CD4-positive, alpha-beta memory T cell (primary cell): ENCODE measurements at regions not wholly inside any gene's neighbourhood (a gene's known extent, or its start where the extent isn't known, plus 50 kb on each side); places are given as distances from the start of the nearest gene placed in this dataset.
"Not testable (repeated sequence)": the region's sequence is repeated elsewhere in the genome, so short reads cannot be mapped to it uniquely, and the experiment has no call there.

Experiments
- CTCF ChIA-PET: fragments of 350-600 bp; sonication (Branson Sonifier 250); formaldehyde crosslinking; loops from one replicate; lab custom pipeline; 2021; ENCODE audit warnings: inconsistent platforms; ENCODE audit not compliant: partially characterized antibody; lab: Charles Lee
- POLR2A ChIA-PET: fragments of 350-600 bp; sonication (Branson Sonifier 250); formaldehyde crosslinking; loops from one replicate; lab custom pipeline; 2021; ENCODE audit not compliant: partially characterized antibody; lab: Charles Lee
- DNase-seq, 5 donors: peaks; one replicate each; pipeline versions ENCODE4 v3.0.0 to v3.0.0-alpha.2; 2020 to 2022; ENCODE audit warnings: mixed read lengths in 1 of 5
- H3K27ac ChIP-seq: one replicate; pipeline ENCODE4 v1.7.0; 2013; ENCODE audit warnings: low read depth, low read length
- H3K27me3 ChIP-seq: 2 replicates; pipeline ENCODE4 v1.7.0; 2013; ENCODE audit warnings: mild to moderate bottlenecking, low read length, moderate library complexity; ENCODE audit not compliant: insufficient read depth
- H3K36me3 ChIP-seq: 2 replicates; pipeline ENCODE4 v1.7.0; 2013; ENCODE audit warnings: mild to moderate bottlenecking, low read length, moderate library complexity; ENCODE audit not compliant: insufficient read depth
- H3K4me1 ChIP-seq: 2 replicates; pipeline ENCODE4 v1.7.0; 2013; ENCODE audit warnings: mild to moderate bottlenecking, low read length, moderate library complexity; ENCODE audit not compliant: insufficient read depth
- H3K4me3 ChIP-seq, 2 donors: one replicate each; pipeline ENCODE4 v1.7.0; 2013; ENCODE audit warnings: low read length in 2 of 2, mild to moderate bottlenecking in 1 of 2
- H3K9me3 ChIP-seq, 2 donors: one replicate each; pipeline ENCODE4 v1.7.0; 2013; ENCODE audit warnings: low read length in 2 of 2, control low read depth in 1 of 2; ENCODE audit not compliant: control insufficient read depth in 1 of 2
- H3K27ac Mint-ChIP-seq, 7 donors: one replicate each; pipeline ENCODE4 v1.8.0; 2020 to 2021; ENCODE audit warnings: mixed read lengths in 7 of 7, mild to moderate bottlenecking in 6 of 7, inconsistent platforms in 3 of 7, moderate library complexity in 3 of 7
- H3K27me3 Mint-ChIP-seq, 2 donors: one replicate each; pipeline ENCODE4 v1.8.0; 2020 to 2021; ENCODE audit warnings: mixed read lengths in 2 of 2
- H3K36me3 Mint-ChIP-seq, 2 donors: one replicate each; pipeline ENCODE4 v1.8.0; 2020 to 2021; ENCODE audit warnings: mixed read lengths in 2 of 2, inconsistent platforms in 1 of 2, mild to moderate bottlenecking in 1 of 2
- H3K4me1 Mint-ChIP-seq, 4 donors: one replicate each; pipeline ENCODE4 v1.8.0; 2020 to 2021; ENCODE audit warnings: mixed read lengths in 4 of 4, mild to moderate bottlenecking in 1 of 4
- H3K4me3 Mint-ChIP-seq, 8 donors: one replicate each; pipeline ENCODE4 v1.8.0; 2020 to 2021; ENCODE audit warnings: mixed read lengths in 8 of 8, mild to moderate bottlenecking in 7 of 8, moderate library complexity in 6 of 8, inconsistent platforms in 3 of 8
- H3K9me3 Mint-ChIP-seq, 8 donors: one replicate each; pipeline ENCODE4 v1.8.0; 2020 to 2021; ENCODE audit warnings: mixed read lengths in 8 of 8, mild to moderate bottlenecking in 5 of 8, inconsistent platforms in 3 of 8, moderate library complexity in 1 of 8
- intact Hi-C: fragments of 100-400 bp; cut with micrococcal nuclease; formaldehyde crosslinking; loops from one replicate; pipeline ENCODE4 v1.15.1; 2023

DNA sequence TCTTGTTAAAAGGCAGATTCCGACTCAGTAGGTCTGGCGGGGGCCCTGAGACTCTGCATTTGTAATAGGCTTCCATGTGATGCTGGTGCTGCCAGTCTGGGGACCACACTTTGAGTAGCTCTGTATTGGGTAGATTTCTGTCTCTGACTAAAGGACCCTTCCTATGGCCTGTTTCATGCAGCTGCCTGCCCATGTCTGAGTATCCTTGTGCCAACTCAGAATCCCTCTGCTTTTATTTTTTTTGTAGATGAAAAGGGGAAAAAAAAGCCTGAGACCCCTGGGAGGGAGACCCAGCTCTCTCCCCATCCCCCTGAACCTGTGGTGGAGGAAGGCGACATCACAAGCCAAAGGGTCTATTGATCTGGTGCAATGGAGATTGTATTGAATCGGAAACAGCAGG is 81.9 kb downstream of the EBLN2 start:
- H3K27ac Mint-ChIP-seq, result no peak overlapping the region
- POLR2A ChIA-PET, result no interaction called here
- intact Hi-C loops, result no loop called here
- no peaks in the 10 kb centered on the region for H3K36me3 Mint-ChIP-seq
- peaks cover 0 to 2% (median 0%) of the 10 kb centered on the region in 8 donors for H3K9me3 Mint-ChIP-seq
- no peak overlapping the region for H3K27ac ChIP-seq
- no peak overlapping the region for H3K4me3 Mint-ChIP-seq
- CTCF ChIA-PET, result interaction anchor here (0.6 kb wide), 1 partner anchor 9 kb away, joined by 3 read pairs; no protein-coding TSS in a partner anchor
- no peak for DNase-seq
- no peaks in the 10 kb centered on the region for H3K36me3 ChIP-seq
- no peaks in the 10 kb centered on the region for H3K27me3 ChIP-seq
- H3K27me3 Mint-ChIP-seq, result peaks cover 1 to 5% of the 10 kb centered on the region in 2 donors
- H3K4me1 Mint-ChIP-seq, result no peaks in the 10 kb centered on the region
- no peak overlapping the region for H3K4me3 ChIP-seq
- H3K9me3 ChIP-seq, result no peaks in the 10 kb centered on the region
- H3K4me1 ChIP-seq, result no peaks in the 10 kb centered on the region

- Mint-ChIP-seq H3K27me3 (peaks cover 1 to 9% of the 10 kb centered on the region in 2 donors), H3K36me3 (no peaks in the 10 kb centered on the region), H3K4me3 (no peak overlapping the region), H3K9me3 (peaks cover 0 to 2% (median 0%) of the 10 kb centered on the region in 8 donors), H3K27ac (no peak overlapping the region), H3K4me1 (no peaks in the 10 kb centered on the region)
- Histone ChIP-seq H3K4me1 (no peaks in the 10 kb centered on the region), H3K36me3 (no peaks in the 10 kb centered on the region), H3K27me3 (no peaks in the 10 kb centered on the region), H3K9me3 (no peaks in the 10 kb centered on the region), H3K4me3 (no peak overlapping the region), H3K27ac (no peak overlapping the region)
- no peak for DNase-seq
- ChIA-PET POLR2A (no interaction called here), CTCF (interaction anchor here (0.6 kb wide), 1 partner anchor 9 kb away, joined by 3 read pairs; no protein-coding TSS in a partner anchor)
- intact Hi-C loops, result no loop called here
Observed at GRCh38 chr3:73143821-73144237, 82.4 kb downstream of the EBLN2 start.

DNA sequence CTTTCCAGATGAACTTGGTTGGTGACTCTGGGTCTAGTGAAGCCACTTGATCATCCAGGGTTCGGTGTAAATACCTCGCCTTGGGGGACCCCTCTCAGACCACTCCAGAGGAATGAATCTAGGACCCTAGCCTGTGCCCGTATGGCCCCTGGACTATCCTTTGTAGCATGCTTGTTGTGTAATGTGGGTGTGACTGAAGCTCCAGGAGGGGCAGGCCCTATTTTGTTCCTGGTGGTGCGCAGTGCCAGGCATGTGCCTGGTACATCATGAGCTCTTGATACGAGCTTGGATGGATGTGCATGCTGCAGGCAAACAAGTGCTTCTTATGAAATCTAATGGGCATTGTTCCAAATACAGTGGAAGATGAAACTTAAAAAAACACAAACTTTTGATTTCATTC is 82.8 kb downstream of the EBLN2 start:
- Mint-ChIP-seq H3K4me1 (no peaks in the 10 kb centered on the region), H3K27ac (no peak overlapping the region), H3K27me3 (peaks cover 1 to 10% of the 10 kb centered on the region in 2 donors), H3K4me3 (no peak overlapping the region), H3K9me3 (peaks cover 0 to 2% (median 0%) of the 10 kb centered on the region in 8 donors), H3K36me3 (no peaks in the 10 kb centered on the region)
- ChIA-PET CTCF (no interaction called here), POLR2A (no interaction called here)
- no peak overlapping the region for H3K4me3 ChIP-seq
- no peaks in the 10 kb centered on the region for H3K36me3 ChIP-seq
- intact Hi-C loops, result no loop called here
- H3K27me3 ChIP-seq, result no peaks in the 10 kb centered on the region
- no peaks in the 10 kb centered on the region for H3K4me1 ChIP-seq
- H3K27ac ChIP-seq, result no peak overlapping the region
- DNase-seq, result no peak
- H3K9me3 ChIP-seq, result no peaks in the 10 kb centered on the region

DNA sequence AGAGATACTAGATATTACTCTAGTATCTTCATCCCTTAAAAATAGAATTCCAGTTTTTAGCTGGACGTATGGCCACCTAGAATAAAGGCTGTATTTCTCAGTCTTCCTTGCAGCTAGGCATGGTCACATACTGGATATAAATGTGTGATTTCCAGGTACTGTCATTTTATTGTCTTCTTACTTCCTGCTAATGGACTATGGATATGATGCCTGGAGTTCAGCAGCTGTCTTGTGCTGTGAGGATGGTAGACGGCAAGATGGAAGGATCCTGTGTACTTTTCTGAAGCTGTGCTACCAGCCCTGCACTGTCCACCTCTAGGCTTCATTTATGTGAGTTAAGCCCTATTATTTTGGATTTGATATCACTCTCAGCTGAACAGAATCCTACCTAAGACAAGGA is 83.4 kb downstream of the EBLN2 start:
- H3K36me3 ChIP-seq, result no peaks in the 10 kb centered on the region
- Mint-ChIP-seq H3K27ac (no peak overlapping the region), H3K36me3 (no peaks in the 10 kb centered on the region), H3K4me3 (no peak overlapping the region), H3K27me3 (peaks cover 2 to 10% of the 10 kb centered on the region in 2 donors), H3K4me1 (no peaks in the 10 kb centered on the region), H3K9me3 (peaks cover 0 to 2% (median 0%) of the 10 kb centered on the region in 8 donors)
- H3K4me3 ChIP-seq, result no peak overlapping the region
- intact Hi-C loops, result no loop called here
- ChIA-PET CTCF (no interaction called here), POLR2A (no interaction called here)
- H3K27ac ChIP-seq, result no peak overlapping the region
- DNase-seq, result no peak
- no peaks in the 10 kb centered on the region for H3K27me3 ChIP-seq
- H3K9me3 ChIP-seq, result no peaks in the 10 kb centered on the region
- no peaks in the 10 kb centered on the region for H3K4me1 ChIP-seq

DNA sequence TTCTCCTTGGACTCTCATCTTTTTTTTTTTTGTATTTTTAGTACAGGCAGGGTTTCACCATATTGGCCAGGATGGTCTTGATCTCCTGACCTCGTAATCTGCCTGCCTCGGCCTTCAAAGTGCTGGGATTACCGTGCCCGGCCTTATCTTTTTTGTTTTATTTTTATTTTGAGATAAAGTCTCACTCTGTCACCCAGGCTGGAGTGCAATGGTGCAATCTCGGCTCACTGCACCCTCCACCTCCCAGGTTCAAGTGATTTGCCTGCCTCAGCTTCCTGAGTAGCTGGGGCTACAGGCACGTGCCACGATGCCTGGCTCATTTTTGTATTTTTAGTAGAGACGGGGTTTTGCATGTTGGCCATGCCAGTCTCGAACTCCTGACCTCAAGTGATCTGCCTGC is 86.0 kb downstream of the EBLN2 start:
- CTCF ChIA-PET, H3K27ac ChIP-seq, DNase-seq, H3K27ac Mint-ChIP-seq, H3K4me3 ChIP-seq, H3K4me3 Mint-ChIP-seq, H3K9me3 ChIP-seq, intact Hi-C loops, H3K36me3 ChIP-seq, H3K9me3 Mint-ChIP-seq, H3K4me1 Mint-ChIP-seq, H3K27me3 Mint-ChIP-seq, H3K36me3 Mint-ChIP-seq, H3K27me3 ChIP-seq, POLR2A ChIA-PET, H3K4me1 ChIP-seq: not testable (repeated sequence)

GRCh38 chr3:73148206-73148605 is 86.7 kb downstream of the EBLN2 start:
- H3K4me1 ChIP-seq, result no peaks in the 10 kb centered on the region
- no peaks in the 10 kb centered on the region for H3K36me3 ChIP-seq
- H3K4me3 Mint-ChIP-seq, result no peak overlapping the region
- no peaks in the 10 kb centered on the region for H3K36me3 Mint-ChIP-seq
- intact Hi-C loops, result no loop called here
- no peaks in the 10 kb centered on the region for H3K9me3 ChIP-seq
- no peak overlapping the region for H3K27ac Mint-ChIP-seq
- no peaks in the 10 kb centered on the region for H3K27me3 ChIP-seq
- H3K27me3 Mint-ChIP-seq, result peaks cover 6 to 10% of the 10 kb centered on the region in 2 donors
- H3K4me3 ChIP-seq, result no peak overlapping the region
- no peak for DNase-seq
- no peak overlapping the region for H3K27ac ChIP-seq
- H3K4me1 Mint-ChIP-seq, result no peaks in the 10 kb centered on the region
- ChIA-PET CTCF (no interaction called here), POLR2A (no interaction called here)
- H3K9me3 Mint-ChIP-seq, result peaks cover 0 to 4% (median 0%) of the 10 kb centered on the region in 8 donors

- Mint-ChIP-seq H3K9me3 (peaks cover 0 to 4% (median 0%) of the 10 kb centered on the region in 8 donors), H3K36me3 (no peaks in the 10 kb centered on the region), H3K27ac (no peak overlapping the region), H3K4me3 (no peak overlapping the region), H3K27me3 (peaks cover 6 to 10% of the 10 kb centered on the region in 2 donors), H3K4me1 (no peaks in the 10 kb centered on the region)
- Histone ChIP-seq H3K9me3 (no peaks in the 10 kb centered on the region), H3K4me3 (no peak overlapping the region), H3K27ac (no peak overlapping the region), H3K36me3 (no peaks in the 10 kb centered on the region), H3K4me1 (no peaks in the 10 kb centered on the region), H3K27me3 (no peaks in the 10 kb centered on the region)
- intact Hi-C loops, result no loop called here
- POLR2A ChIA-PET, result no interaction called here
- CTCF ChIA-PET, result no interaction called here
- DNase-seq, result no peak
Observed at GRCh38 chr3:73148682-73149081, 87.2 kb downstream of the EBLN2 start.
